ENCODE measurements at regions not wholly inside any gene's neighbourhood (a gene's known extent, or its start where the extent isn't known, plus 50 kb on each side); places are given as distances from the start of the nearest gene placed in this dataset.

GRCh38 chr16:6932871-6933385 is 399.7 kb upstream of the RBFOX1 start:
- TF ChIP-seq ZNF8 (CRISPR knock-in tag; IDR thresholded peaks at IDR 0.05): no peak
- no peak for TF ChIP-seq ISL1 (CRISPR knock-in tag; IDR thresholded peaks at IDR 0.05)
- TF ChIP-seq ZC3H10 (CRISPR knock-in tag; IDR thresholded peaks at IDR 0.05): no peak
- no peak for TF ChIP-seq PATZ1 (CRISPR knock-in tag; IDR thresholded peaks at IDR 0.05; ENCODE audit: borderline replicate concordance)
- TF ChIP-seq ARNTL (CRISPR knock-in tag; IDR thresholded peaks at IDR 0.05; ENCODE audit: borderline replicate concordance, low read depth): no peak

Data from SK-N-SH treated with all-trans-retinoic acid at 6 μM for 48 hours (cell line).